ENCODE measurements at regions not wholly inside any gene's neighbourhood (a gene's known extent, or its start where the extent isn't known, plus 50 kb on each side); places are given as distances from the start of the nearest gene placed in this dataset.

DNA sequence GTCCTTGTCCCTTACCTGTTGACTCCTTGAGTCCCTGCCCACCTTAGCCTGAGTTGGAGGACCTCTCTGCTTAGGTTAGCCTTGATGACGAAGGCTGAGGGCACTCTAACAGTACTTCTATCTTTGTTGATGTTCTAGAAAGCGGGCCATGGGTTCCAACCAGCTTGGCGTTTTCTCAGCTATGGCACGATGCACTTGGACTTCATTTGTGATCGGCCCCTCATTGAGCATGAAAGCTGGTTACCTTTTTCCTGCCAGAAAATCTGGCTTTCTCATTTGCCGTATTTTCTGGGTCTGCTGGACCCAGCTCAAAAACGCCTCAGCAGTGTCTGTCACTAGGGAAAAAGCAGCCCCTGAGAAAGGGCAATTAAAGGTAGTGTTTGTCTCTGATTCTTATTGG is 290.8 kb downstream of the EMP1 start:
- BruUV-seq (replicated peaks) = no TSS peak
- H3K79me2 ChIP-seq (ENCODE audit: low read length) = no peaks in the 10 kb centered on the region
- H3K27ac ChIP-seq (ENCODE audit: low read length) = no peak overlapping the region
- DNase-seq (no peak), ATAC-seq (no peak)
- H3K9me2 ChIP-seq (replicated peaks; ENCODE audit: low read length) = no peaks in the 10 kb centered on the region
- no peaks in the 10 kb centered on the region for H3K27me3 ChIP-seq (ENCODE audit: low read length)
- intact Hi-C loops (cut with micrococcal nuclease) = no loop called here
- H2AFZ ChIP-seq (ENCODE audit: low read length) = no peak overlapping the region
- POLR2A ChIA-PET (ENCODE audit: unreplicated experiment) = interaction anchor here (0.6 to 0.7 kb wide), 2 partner anchors 213 to 485 kb away, joined by 3 to 8 read pairs; no protein-coding TSS in a partner anchor
- H3K9ac ChIP-seq (ENCODE audit: low read length) = no peak overlapping the region
- H3K4me3 ChIP-seq (ENCODE audit: low read length) = no peak overlapping the region
- no peak overlapping the region for H3K4me2 ChIP-seq (ENCODE audit: low read length)
- no peaks in the 10 kb centered on the region for H3K36me3 ChIP-seq (ENCODE audit: low read depth, low read length)
- TF ChIP-seq EZH2 (IDR thresholded peaks at IDR 0.05; ENCODE audit: low read length, unreplicated experiment) = no peak
- no peaks in the 10 kb centered on the region for H4K20me1 ChIP-seq (ENCODE audit: low read length)
- CTCF ChIA-PET = no interaction called here
- no peaks in the 10 kb centered on the region for H3F3A ChIP-seq (ENCODE audit: low read length, unreplicated experiment)
- peaks cover 6% of the 10 kb centered on the region; the same call in 1 of the 2 replicates for H3K4me1 ChIP-seq (ENCODE audit: insufficient read depth, low read length)
- no peaks in the 10 kb centered on the region for H3K9me3 ChIP-seq (ENCODE audit: low read length)

DNA sequence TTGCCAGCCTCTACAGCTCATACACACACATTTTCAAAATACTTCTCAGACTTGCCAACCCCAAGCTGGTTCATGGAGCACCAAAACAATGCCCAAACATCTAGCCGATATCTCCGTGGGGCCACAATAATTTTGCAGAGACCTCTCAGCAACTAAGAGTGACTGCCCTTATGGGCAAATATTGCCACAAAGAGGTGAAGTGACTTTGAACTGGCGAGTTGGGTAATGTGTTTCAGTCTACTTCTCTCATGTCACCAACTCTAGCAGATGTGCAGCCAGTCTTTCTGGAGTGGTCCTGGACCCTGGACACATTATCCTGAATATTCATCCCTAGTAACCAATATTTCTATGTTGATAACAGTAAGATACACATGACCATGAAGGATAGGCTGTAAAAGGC is 290.3 kb downstream of the EMP1 start:
- intact Hi-C loops (cut with micrococcal nuclease) = no loop called here
- Histone ChIP-seq H3K4me2 (ENCODE audit: low read length) (no peak overlapping the region), H3K4me1 (ENCODE audit: insufficient read depth, low read length) (peaks cover 6% of the 10 kb centered on the region; the same call in 1 of the 2 replicates), H3K9me2 (replicated peaks; ENCODE audit: low read length) (no peaks in the 10 kb centered on the region), H3K27me3 (ENCODE audit: low read length) (no peaks in the 10 kb centered on the region), H3K4me3 (ENCODE audit: low read length) (no peak overlapping the region), H3F3A (ENCODE audit: low read length, unreplicated experiment) (no peaks in the 10 kb centered on the region), H3K27ac (ENCODE audit: low read length) (no peak overlapping the region), H2AFZ (ENCODE audit: low read length) (no peak overlapping the region), H4K20me1 (ENCODE audit: low read length) (no peaks in the 10 kb centered on the region), H3K9ac (ENCODE audit: low read length) (no peak overlapping the region), H3K79me2 (ENCODE audit: low read length) (no peaks in the 10 kb centered on the region), H3K36me3 (ENCODE audit: low read depth, low read length) (no peaks in the 10 kb centered on the region), H3K9me3 (ENCODE audit: low read length) (no peaks in the 10 kb centered on the region)
- TF ChIP-seq EZH2phosphoT487 (IDR thresholded peaks at IDR 0.05; ENCODE audit: borderline replicate concordance, low read length) (no peak), EZH2 (IDR thresholded peaks at IDR 0.05; ENCODE audit: low read length, unreplicated experiment) (no peak)
- TF ChIP-seq, protein P1, sequence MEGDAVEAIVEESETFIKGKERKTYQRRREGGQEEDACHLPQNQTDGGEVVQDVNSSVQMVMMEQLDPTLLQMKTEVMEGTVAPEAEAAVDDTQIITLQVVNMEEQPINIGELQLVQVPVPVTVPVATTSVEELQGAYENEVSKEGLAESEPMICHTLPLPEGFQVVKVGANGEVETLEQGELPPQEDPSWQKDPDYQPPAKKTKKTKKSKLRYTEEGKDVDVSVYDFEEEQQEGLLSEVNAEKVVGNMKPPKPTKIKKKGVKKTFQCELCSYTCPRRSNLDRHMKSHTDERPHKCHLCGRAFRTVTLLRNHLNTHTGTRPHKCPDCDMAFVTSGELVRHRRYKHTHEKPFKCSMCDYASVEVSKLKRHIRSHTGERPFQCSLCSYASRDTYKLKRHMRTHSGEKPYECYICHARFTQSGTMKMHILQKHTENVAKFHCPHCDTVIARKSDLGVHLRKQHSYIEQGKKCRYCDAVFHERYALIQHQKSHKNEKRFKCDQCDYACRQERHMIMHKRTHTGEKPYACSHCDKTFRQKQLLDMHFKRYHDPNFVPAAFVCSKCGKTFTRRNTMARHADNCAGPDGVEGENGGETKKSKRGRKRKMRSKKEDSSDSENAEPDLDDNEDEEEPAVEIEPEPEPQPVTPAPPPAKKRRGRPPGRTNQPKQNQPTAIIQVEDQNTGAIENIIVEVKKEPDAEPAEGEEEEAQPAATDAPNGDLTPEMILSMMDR (conservative IDR thresholded peaks at IDR 0.05; ENCODE audit: low read depth, low read length) = no peak
- BruUV-seq (replicated peaks) = no TSS peak
- ATAC-seq (no peak), DNase-seq (no peak)
- CTCF ChIA-PET = no interaction called here
- POLR2A ChIA-PET (ENCODE audit: unreplicated experiment) = no interaction called here

DNA sequence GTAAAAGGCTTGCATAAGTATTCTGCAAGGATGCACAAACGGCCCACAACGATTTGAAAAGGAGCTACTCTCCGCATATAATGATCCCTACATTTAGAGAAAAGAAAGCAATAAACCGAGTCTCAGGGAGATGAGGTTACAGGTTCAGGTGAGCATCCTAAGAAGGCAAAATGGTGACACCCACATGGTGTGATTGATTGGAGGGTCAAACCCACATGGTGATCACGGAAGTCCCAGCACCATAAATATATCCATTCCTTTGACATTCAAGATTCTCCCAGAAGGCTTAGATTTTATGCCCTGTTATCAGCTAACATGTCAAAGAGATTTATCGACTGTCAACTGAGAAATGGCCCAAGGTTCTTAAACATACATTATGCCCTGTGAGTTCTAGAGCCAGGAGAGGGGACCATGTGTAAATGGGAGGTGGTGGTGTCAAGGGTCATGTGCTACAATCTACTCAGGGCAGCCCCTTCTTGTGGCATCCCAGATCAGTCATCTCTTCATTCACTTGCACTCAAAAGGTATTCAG is 282.2 kb downstream of the EMP1 start:
- Histone ChIP-seq H2AFZ (ENCODE audit: low read length) (no peak overlapping the region), H3K9ac (ENCODE audit: low read length) (no peak overlapping the region), H3K4me3 (ENCODE audit: low read length) (no peak overlapping the region), H3K27ac (ENCODE audit: low read length) (no peak overlapping the region), H3K27me3 (ENCODE audit: low read length) (0 out of 2 replicates have a peak, but pooled peaks cover 8% of the 10 kb centered on the region), H3F3A (ENCODE audit: low read length, unreplicated experiment) (no peaks in the 10 kb centered on the region), H3K9me3 (ENCODE audit: low read length) (no peaks in the 10 kb centered on the region), H3K4me1 (ENCODE audit: insufficient read depth, low read length) (no peaks in the 10 kb centered on the region), H3K4me2 (ENCODE audit: low read length) (no peak overlapping the region), H4K20me1 (ENCODE audit: low read length) (no peaks in the 10 kb centered on the region), H3K36me3 (ENCODE audit: low read depth, low read length) (no peaks in the 10 kb centered on the region), H3K9me2 (replicated peaks; ENCODE audit: low read length) (no peaks in the 10 kb centered on the region), H3K79me2 (ENCODE audit: low read length) (no peaks in the 10 kb centered on the region)
- DNase-seq = no peak
- ChIA-PET POLR2A (ENCODE audit: unreplicated experiment) (no interaction called here), CTCF (no interaction called here)
- intact Hi-C loops (cut with micrococcal nuclease) = no loop called here
- ATAC-seq = no peak
- no TSS peak for BruUV-seq (replicated peaks)
- TF ChIP-seq EZH2phosphoT487 (IDR thresholded peaks at IDR 0.05; ENCODE audit: borderline replicate concordance, low read length) = no peak
- no peak for TF ChIP-seq EZH2 (IDR thresholded peaks at IDR 0.05; ENCODE audit: low read length, unreplicated experiment)
- TF ChIP-seq, protein P1 (conservative IDR thresholded peaks at IDR 0.05; ENCODE audit: low read depth, low read length) = no peak
